SK-N-SH treated with all-trans-retinoic acid at 6 μM for 48 hours (cell line): ENCODE measurements at regions not wholly inside any gene's neighbourhood (a gene's known extent, or its start where the extent isn't known, plus 50 kb on each side); places are given as distances from the start of the nearest gene placed in this dataset.

ENCODE experiments used
- ARNTL ChIP-seq: fragments of 450-650 bp; formaldehyde crosslinking; IDR thresholded peaks from 2 replicates; pipeline ENCODE4 v1.5.0; 2020; ENCODE audit warnings: low read depth, mild to moderate bottlenecking, moderate library complexity, borderline replicate concordance
- BACH2 ChIP-seq: fragments of 250-450 bp; sonication (Bioruptor Pico); IDR thresholded peaks from 2 replicates; pipeline ENCODE4 v1.9.0; 2021; ENCODE audit warnings: mild to moderate bottlenecking, borderline replicate concordance
- RARB ChIP-seq: fragments of 250-450 bp; sonication (Bioruptor Pico); IDR thresholded peaks from 2 replicates; pipeline ENCODE4 v1.8.0; 2021; ENCODE audit warnings: mild to moderate bottlenecking, moderate library complexity
- TOX ChIP-seq: fragments of 250-450 bp; sonication (Bioruptor Pico); IDR thresholded peaks from 2 replicates; pipeline ENCODE4 v1.8.0; 2021; ENCODE audit warnings: mild to moderate bottlenecking, moderate library complexity, borderline replicate concordance
- TSHZ2 ChIP-seq: fragments of 250-450 bp; sonication (Bioruptor Pico); IDR thresholded peaks from 2 replicates; pipeline ENCODE4 v1.5.0; 2020; ENCODE audit warnings: mild to moderate bottlenecking, moderate library complexity
- ZFP30 ChIP-seq: fragments of 450-650 bp; formaldehyde crosslinking; IDR thresholded peaks from 2 replicates; pipeline ENCODE4 v1.5.0; 2022; ENCODE audit warnings: mild to moderate bottlenecking, moderate library complexity
- ZNF70 ChIP-seq: fragments of 450-650 bp; formaldehyde crosslinking; IDR thresholded peaks from 2 replicates; pipeline ENCODE4 v1.5.0; 2020; ENCODE audit warnings: mild to moderate bottlenecking, moderate library complexity
- ZNF8 ChIP-seq: fragments of 450-650 bp; formaldehyde crosslinking; IDR thresholded peaks from 2 replicates; pipeline ENCODE4 v1.5.0; 2020; ENCODE audit warnings: mild to moderate bottlenecking, moderate library complexity

- no peak for TF ChIP-seq TOX (CRISPR knock-in tag)
- no peak for TF ChIP-seq TSHZ2
- TF ChIP-seq ZFP30 (CRISPR knock-in tag), result no peak
- TF ChIP-seq ZNF70 (CRISPR knock-in tag), result no peak
- no peak for TF ChIP-seq ARNTL
- TF ChIP-seq BACH2, result no peak
- TF ChIP-seq ZNF8, result no peak
- no peak for TF ChIP-seq RARB (CRISPR knock-in tag)
Observed at GRCh38 chr14:99037777-99038430, 234.1 kb downstream of the BCL11B start.
